Tibial nerve (tissue), 4 donors: ENCODE measurements at regions not wholly inside any gene's neighbourhood (a gene's known extent, or its start where the extent isn't known, plus 50 kb on each side); places are given as distances from the start of the nearest gene placed in this dataset.

ENCODE experiments used
- CTCF ChIP-seq, 5 experiments: fragments of 200-600 bp in 3 of 5; fragments of 450-650 bp in 2 of 5; sonication (generic) in 3 of 5; IDR thresholded peaks; one replicate each; pipeline ENCODE4 v1.5.1; 2016 to 2019; ENCODE audit warnings: antibody characterized with exemption in 5 of 5, mild to moderate bottlenecking in 3 of 5, moderate library complexity in 2 of 5
- EP300 ChIP-seq, 2 donors: sonication (generic); formaldehyde crosslinking; IDR thresholded peaks; one replicate each; pipeline ENCODE4 v1.6.1; 2017; ENCODE audit warnings: antibody characterized with exemption in 2 of 2, mild to moderate bottlenecking in 1 of 2
- POLR2A ChIP-seq, 2 donors: fragments of 450-650 bp; IDR thresholded peaks; one replicate each; pipeline ENCODE4 v1.6.1; 2017; ENCODE audit warnings: antibody characterized with exemption in 2 of 2, mild to moderate bottlenecking in 2 of 2, moderate library complexity in 2 of 2

GRCh38 chr18:10090668-10091067 lies 176.9 kb downstream of the VAPA start:
- TF ChIP-seq CTCF (IDR thresholded peaks at IDR 0.05) (no peak), EP300 (IDR thresholded peaks at IDR 0.05) (no peak), POLR2A (IDR thresholded peaks at IDR 0.05) (no peak)
